Neural cell (in vitro differentiated cells): ENCODE measurements at regions not wholly inside any gene's neighbourhood (a gene's known extent, or its start where the extent isn't known, plus 50 kb on each side); places are given as distances from the start of the nearest gene placed in this dataset.

Source experiments
- H2AFZ ChIP-seq: fragments of 200-600, 300-800 bp; sonication (generic), shearing (Covaris generic); 2 replicates; pipeline ENCODE4 v1.6.0; 2014; ENCODE audit warnings: low read depth, mild to moderate bottlenecking, antibody characterized with exemption, low read length, moderate library complexity
- H3F3A ChIP-seq: fragments of 200-600 bp; shearing (Covaris generic); 2 replicates; pipeline ENCODE4 v1.6.1; 2016; ENCODE audit warnings: mild to moderate bottlenecking, moderate library complexity, mixed read lengths, antibody characterized with exemption, low read length; ENCODE audit not compliant: insufficient read depth, poor library complexity, severe bottlenecking
- H3K27ac ChIP-seq: fragments of 200-600, 300-800 bp; sonication (generic), shearing (Covaris generic); 2 replicates; pipeline ENCODE4 v1.5.1; 2014; ENCODE audit warnings: mild to moderate bottlenecking, low read length, moderate library complexity
- H3K27me3 ChIP-seq: fragments of 300-800, 200-600 bp; sonication (generic), shearing (Covaris generic); 2 replicates; pipeline ENCODE4 v1.6.0; 2014; ENCODE audit warnings: mild to moderate bottlenecking, low read depth, low read length, moderate library complexity; ENCODE audit not compliant: insufficient read depth
- H3K36me3 ChIP-seq: fragments of 300-800, 200-600 bp; sonication (generic), shearing (Covaris generic); 2 replicates; pipeline ENCODE4 v1.5.1; 2014; ENCODE audit warnings: mild to moderate bottlenecking, antibody characterized with exemption, low read length, moderate library complexity; ENCODE audit not compliant: insufficient read depth
- H3K4me2 ChIP-seq: fragments of 300-800, 200-600 bp; sonication (generic), shearing (Covaris generic); 2 replicates; pipeline ENCODE4 v1.6.0; 2014; ENCODE audit warnings: mild to moderate bottlenecking, low read length
- H3K4me3 ChIP-seq: fragments of 300-800, 200-600 bp; sonication (generic), shearing (Covaris generic); 2 replicates; pipeline ENCODE4 v1.5.1; 2014; ENCODE audit warnings: mild to moderate bottlenecking, low read length, moderate library complexity
- H3K79me2 ChIP-seq: fragments of 200-600 bp; shearing (Covaris generic); replicated peaks from 2 replicates; pipeline ENCODE4 v1.6.0; 2014; ENCODE audit warnings: mild to moderate bottlenecking, low read length, moderate library complexity; ENCODE audit not compliant: insufficient read depth
- H3K9ac ChIP-seq: fragments of 300-800, 200-600 bp; sonication (generic), shearing (Covaris generic); 2 replicates; pipeline ENCODE4 v1.6.1; 2016; ENCODE audit warnings: mild to moderate bottlenecking, low read length, mixed read lengths
- H3K9me2 ChIP-seq: fragments of 200-600 bp; shearing (Covaris generic); 2 replicates; pipeline ENCODE4 v1.6.1; 2016; ENCODE audit warnings: mild to moderate bottlenecking, low read length, mixed read lengths; ENCODE audit not compliant: insufficient read depth
- H3K9me3 ChIP-seq: fragments of 200-600, 300-800 bp; sonication (generic), shearing (Covaris generic); 2 replicates; pipeline ENCODE4 v1.6.1; 2016; ENCODE audit warnings: mild to moderate bottlenecking, mixed run types, low read length, moderate library complexity, mixed read lengths
- H4K20me1 ChIP-seq: fragments of 200-600 bp; shearing (Covaris generic); 2 replicates; pipeline ENCODE4 v1.6.1; 2016; ENCODE audit warnings: mild to moderate bottlenecking, mixed run types; ENCODE audit not compliant: insufficient read depth
- CTCF ChIP-seq: fragments of 450-650 bp; IDR thresholded peaks from 2 replicates; pipeline ENCODE4 v1.5.1; 2014; ENCODE audit warnings: antibody characterized with exemption, mild to moderate bottlenecking, moderate library complexity; ENCODE audit not compliant: poor library complexity, severe bottlenecking
- EP300 ChIP-seq: fragments of 450-650 bp; conservative IDR thresholded peaks from 2 replicates; pipeline ENCODE4 v1.6.1; 2014; ENCODE audit warnings: antibody characterized with exemption, mild to moderate bottlenecking, moderate library complexity; ENCODE audit not compliant: poor library complexity, severe bottlenecking
- EZH2 ChIP-seq: fragments of 200-600, 300-800 bp; shearing (Covaris generic), sonication (generic); IDR thresholded peaks from 2 replicates; pipeline ENCODE4 v1.6.1; 2014; ENCODE audit warnings: antibody characterized with exemption, low read length, borderline replicate concordance, mild to moderate bottlenecking; ENCODE audit not compliant: insufficient read depth, poor library complexity, severe bottlenecking
- MXI1 ChIP-seq: fragments of 450-650 bp; conservative IDR thresholded peaks from 2 replicates; pipeline ENCODE4 v1.6.1; 2014; ENCODE audit warnings: antibody characterized with exemption, mild to moderate bottlenecking; ENCODE audit not compliant: poor library complexity, severe bottlenecking
- POLR2AphosphoS5 ChIP-seq: IDR thresholded peaks from 2 replicates; pipeline ENCODE4 v1.6.1; 2012
- RAD21 ChIP-seq: fragments of 450-650 bp; conservative IDR thresholded peaks from 2 replicates; pipeline ENCODE4 v1.6.1; 2014; ENCODE audit warnings: antibody characterized with exemption, mild to moderate bottlenecking, moderate library complexity
- REST ChIP-seq: IDR thresholded peaks from 2 replicates; pipeline ENCODE4 v1.6.1; 2012; ENCODE audit warnings: borderline replicate concordance
- SMC3 ChIP-seq: fragments of 450-650 bp; conservative IDR thresholded peaks from 2 replicates; pipeline ENCODE4 v1.6.1; 2014; ENCODE audit warnings: antibody characterized with exemption, mild to moderate bottlenecking, moderate library complexity; ENCODE audit not compliant: poor library complexity
- TAF1 ChIP-seq: IDR thresholded peaks from 2 replicates; pipeline ENCODE4 v1.6.1; 2012; ENCODE audit warnings: low read depth

GRCh38 chr11:112583261-112583893 is 322.7 kb upstream of the PLET1 start (continued):
- TF ChIP-seq EZH2: no peak

- Histone ChIP-seq H3F3A (no peaks in the 10 kb centered on the region), H3K9me2 (no peaks in the 10 kb centered on the region), H3K36me3 (no peaks in the 10 kb centered on the region), H3K9ac (no peak overlapping the region), H3K79me2 (no peaks in the 10 kb centered on the region), H4K20me1 (no peaks in the 10 kb centered on the region), H3K9me3 (no peaks in the 10 kb centered on the region), H3K27ac (no peak overlapping the region), H3K27me3 (no peaks in the 10 kb centered on the region), H2AFZ (no peak overlapping the region), H3K4me2 (no peak overlapping the region), H3K4me3 (no peak overlapping the region)
- TF ChIP-seq CTCF (peak; percentile 61), EP300 (no peak), REST (no peak), RAD21 (peak; percentile 70), MXI1 (no peak), SMC3 (peak; percentile 79), POLR2AphosphoS5 (no peak), TAF1 (no peak), EZH2 (no peak)
Observed at GRCh38 chr11:112584672-112585071, 324.0 kb upstream of the PLET1 start.

GRCh38 chr11:112587664-112588063 is 327.0 kb upstream of the PLET1 start:
- Histone ChIP-seq H4K20me1 (no peaks in the 10 kb centered on the region), H3K4me2 (no peak overlapping the region), H3K36me3 (no peaks in the 10 kb centered on the region), H3F3A (no peaks in the 10 kb centered on the region), H2AFZ (no peak overlapping the region), H3K27ac (no peak overlapping the region), H3K79me2 (no peaks in the 10 kb centered on the region), H3K9ac (no peak overlapping the region), H3K27me3 (no peaks in the 10 kb centered on the region), H3K4me3 (no peak overlapping the region), H3K9me2 (no peaks in the 10 kb centered on the region), H3K9me3 (no peaks in the 10 kb centered on the region)
- no peak for TF ChIP-seq EP300
- no peak for TF ChIP-seq POLR2AphosphoS5
- no peak for TF ChIP-seq RAD21
- no peak for TF ChIP-seq CTCF
- TF ChIP-seq SMC3: no peak
- no peak for TF ChIP-seq EZH2
- no peak for TF ChIP-seq MXI1
- no peak for TF ChIP-seq REST
- no peak for TF ChIP-seq TAF1
